Cardiac muscle cell (in vitro differentiated cells and primary cell): ENCODE measurements at regions not wholly inside any gene's neighbourhood (a gene's known extent, or its start where the extent isn't known, plus 50 kb on each side); places are given as distances from the start of the nearest gene placed in this dataset.

Source experiments
- DNase-seq, 2 donors: peaks; one replicate each; pipeline versions ENCODE4 v3.0.0 to v3.0.0-alpha.2; 2010 to 2017; ENCODE audit warnings: low read depth in 1 of 2, low spot score in 1 of 2
- H3K27ac ChIP-seq: fragments of 200-600 bp; sonication (generic); 2 replicates; pipeline ENCODE4 v1.5.1; 2016
- H3K27me3 ChIP-seq: fragments of 200-600 bp; sonication (generic); 2 replicates; pipeline ENCODE4 v1.6.0; 2016; ENCODE audit warnings: control low read depth
- H3K36me3 ChIP-seq: fragments of 200-600 bp; sonication (generic); 2 replicates; pipeline ENCODE4 v1.5.1; 2016; ENCODE audit warnings: control low read depth
- H3K4me1 ChIP-seq: fragments of 200-600 bp; sonication (generic); 2 replicates; pipeline ENCODE4 v1.8.1; 2017; ENCODE audit warnings: low read depth, mild to moderate bottlenecking, mixed run types
- H3K4me3 ChIP-seq: fragments of 200-600 bp; sonication (generic); 2 replicates; pipeline ENCODE4 v1.5.1; 2016; ENCODE audit warnings: mild to moderate bottlenecking
- H3K9me3 ChIP-seq: fragments of 200-600 bp; sonication (generic); 2 replicates; pipeline ENCODE4 v1.5.1; 2017; ENCODE audit warnings: low read depth, mild to moderate bottlenecking, control low read depth
- CTCF ChIP-seq: IDR thresholded peaks from 2 replicates; pipeline ENCODE4 v1.5.1; 2012; ENCODE audit warnings: low read depth, mild to moderate bottlenecking, low read length

- Histone ChIP-seq H3K27me3 (no peaks in the 10 kb centered on the region), H3K36me3 (no peaks in the 10 kb centered on the region), H3K9me3 (no peaks in the 10 kb centered on the region), H3K27ac (no peak overlapping the region), H3K4me1 (no peaks in the 10 kb centered on the region), H3K4me3 (no peak overlapping the region)
- DNase-seq, result no peak
- no peak for TF ChIP-seq CTCF
These were observed 95.3 kb upstream of the SOD3 start for GRCh38 chr4:24700118-24700517.

- no peak overlapping the region for H3K4me3 ChIP-seq
- no peak overlapping the region for H3K27ac ChIP-seq
- no peaks in the 10 kb centered on the region for H3K9me3 ChIP-seq
- H3K36me3 ChIP-seq, result no peaks in the 10 kb centered on the region
- H3K27me3 ChIP-seq, result no peaks in the 10 kb centered on the region
- H3K4me1 ChIP-seq, result no peaks in the 10 kb centered on the region
- no peak for DNase-seq
- TF ChIP-seq CTCF, result no peak
These were observed 93.7 kb upstream of the SOD3 start for GRCh38 chr4:24701683-24702082.

GRCh38 chr4:24702281-24702680 is 93.1 kb upstream of the SOD3 start:
- Histone ChIP-seq H3K4me3 (no peak overlapping the region), H3K9me3 (no peaks in the 10 kb centered on the region), H3K36me3 (no peaks in the 10 kb centered on the region), H3K27ac (no peak overlapping the region), H3K4me1 (no peaks in the 10 kb centered on the region), H3K27me3 (no peaks in the 10 kb centered on the region)
- no peak for DNase-seq
- TF ChIP-seq CTCF, result no peak

- no peaks in the 10 kb centered on the region for H3K9me3 ChIP-seq
- H3K4me1 ChIP-seq, result no peaks in the 10 kb centered on the region
- H3K36me3 ChIP-seq, result no peaks in the 10 kb centered on the region
- H3K4me3 ChIP-seq, result no peak overlapping the region
- no peak for TF ChIP-seq CTCF
- DNase-seq, result no peak
- H3K27ac ChIP-seq, result no peak overlapping the region
- H3K27me3 ChIP-seq, result no peaks in the 10 kb centered on the region
These were observed 92.1 kb upstream of the SOD3 start for GRCh38 chr4:24703298-24703697.

- Histone ChIP-seq H3K4me1 (no peaks in the 10 kb centered on the region), H3K27ac (no peak overlapping the region), H3K27me3 (no peaks in the 10 kb centered on the region), H3K36me3 (no peaks in the 10 kb centered on the region), H3K9me3 (no peaks in the 10 kb centered on the region), H3K4me3 (no peak overlapping the region)
- no peak for TF ChIP-seq CTCF
- DNase-seq, result no peak
These were observed 91.2 kb upstream of the SOD3 start for GRCh38 chr4:24704149-24704548.

GRCh38 chr4:24705016-24705753 is 90.2 kb upstream of the SOD3 start:
- Histone ChIP-seq H3K36me3 (no peaks in the 10 kb centered on the region), H3K9me3 (no peaks in the 10 kb centered on the region), H3K4me1 (no peaks in the 10 kb centered on the region), H3K27ac (no peak overlapping the region), H3K27me3 (no peaks in the 10 kb centered on the region), H3K4me3 (no peak overlapping the region)
- no peak for TF ChIP-seq CTCF
- no peak for DNase-seq
